Gastrocnemius medialis (tissue), 4 donors: ENCODE measurements at regions not wholly inside any gene's neighbourhood (a gene's known extent, or its start where the extent isn't known, plus 50 kb on each side); places are given as distances from the start of the nearest gene placed in this dataset.

Experiments used
- POLR2A ChIP-seq, 2 donors: fragments of 450-650 bp; IDR thresholded peaks; one replicate each; pipeline ENCODE4 v1.6.1; 2017; ENCODE audit warnings: antibody characterized with exemption in 2 of 2, mild to moderate bottlenecking in 2 of 2, moderate library complexity in 2 of 2
- TF ChIP-seq, protein P1 (sequence below), 5 experiments: fragments of 450-650 bp in 3 of 5; fragments of 200-600 bp in 2 of 5; sonication (generic) in 2 of 5; IDR thresholded peaks in 4 of 5; conservative IDR thresholded peaks in 1 of 5; 1 replicate in 4 of 5; 2 replicates in 1 of 5; pipeline ENCODE4 v1.5.1; 2016 to 2019; ENCODE audit warnings: antibody characterized with exemption in 5 of 5, mild to moderate bottlenecking in 3 of 5, moderate library complexity in 3 of 5

DNA sequence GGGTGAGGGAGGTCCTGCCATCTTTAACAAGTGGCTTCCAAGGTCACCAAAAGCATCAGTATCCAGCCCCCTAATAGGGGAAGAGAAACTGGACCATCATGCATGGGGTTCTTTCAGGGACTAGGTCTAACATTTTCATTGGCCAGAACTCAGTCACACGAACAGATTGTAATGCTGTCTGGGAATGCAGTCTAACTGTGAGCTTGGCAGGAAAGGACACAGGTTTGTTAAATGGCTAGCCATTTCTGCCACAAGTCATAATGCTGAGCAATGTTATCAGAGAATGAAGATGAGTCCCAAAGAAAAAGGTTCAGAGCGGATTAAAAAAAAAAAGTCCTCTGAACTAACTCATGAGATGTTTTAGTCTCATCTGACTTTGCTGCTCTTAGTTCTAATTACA is 70.9 kb upstream of the TNP1 start:
- TF ChIP-seq, protein P1, sequence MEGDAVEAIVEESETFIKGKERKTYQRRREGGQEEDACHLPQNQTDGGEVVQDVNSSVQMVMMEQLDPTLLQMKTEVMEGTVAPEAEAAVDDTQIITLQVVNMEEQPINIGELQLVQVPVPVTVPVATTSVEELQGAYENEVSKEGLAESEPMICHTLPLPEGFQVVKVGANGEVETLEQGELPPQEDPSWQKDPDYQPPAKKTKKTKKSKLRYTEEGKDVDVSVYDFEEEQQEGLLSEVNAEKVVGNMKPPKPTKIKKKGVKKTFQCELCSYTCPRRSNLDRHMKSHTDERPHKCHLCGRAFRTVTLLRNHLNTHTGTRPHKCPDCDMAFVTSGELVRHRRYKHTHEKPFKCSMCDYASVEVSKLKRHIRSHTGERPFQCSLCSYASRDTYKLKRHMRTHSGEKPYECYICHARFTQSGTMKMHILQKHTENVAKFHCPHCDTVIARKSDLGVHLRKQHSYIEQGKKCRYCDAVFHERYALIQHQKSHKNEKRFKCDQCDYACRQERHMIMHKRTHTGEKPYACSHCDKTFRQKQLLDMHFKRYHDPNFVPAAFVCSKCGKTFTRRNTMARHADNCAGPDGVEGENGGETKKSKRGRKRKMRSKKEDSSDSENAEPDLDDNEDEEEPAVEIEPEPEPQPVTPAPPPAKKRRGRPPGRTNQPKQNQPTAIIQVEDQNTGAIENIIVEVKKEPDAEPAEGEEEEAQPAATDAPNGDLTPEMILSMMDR (IDR thresholded peaks at IDR 0.05 in 4 of 5, conservative IDR thresholded peaks at IDR 0.05 in 1 of 5), result no peak
- no peak for TF ChIP-seq POLR2A (IDR thresholded peaks at IDR 0.05)
